BJ (cell line): ENCODE measurements at regions not wholly inside any gene's neighbourhood (a gene's known extent, or its start where the extent isn't known, plus 50 kb on each side); places are given as distances from the start of the nearest gene placed in this dataset.

Experiments used
- CTCF ChIA-PET: fragments of 350-600 bp; formaldehyde crosslinking; extraction: SDS; loops from one replicate; lab custom pipeline; 2021; ENCODE audit warnings: antibody characterized with exemption, inconsistent platforms; lab: Yijun Ruan, JAX
- POLR2A ChIA-PET: fragments of 300-600 bp; sonication (Branson Sonifier 250); formaldehyde crosslinking; extraction: SDS; loops from one replicate; lab custom pipeline; 2021; ENCODE audit warnings: antibody characterized with exemption; lab: Charles Lee
- DNase-seq: peaks from one replicate; pipeline ENCODE4 v3.0.0-alpha.2; 2011; ENCODE audit warnings: low read depth
- H3K27me3 ChIP-seq: 2 replicates; pipeline ENCODE4 v1.6.0; 2011; ENCODE audit warnings: low read length; ENCODE audit not compliant: control insufficient read depth, insufficient read depth
- H3K36me3 ChIP-seq: 2 replicates; pipeline ENCODE4 v1.5.1; 2011; ENCODE audit warnings: low read length; ENCODE audit not compliant: control insufficient read depth, insufficient read depth
- H3K4me3 ChIP-seq: 2 replicates; pipeline ENCODE4 v1.5.1; 2011; ENCODE audit warnings: low read depth, mild to moderate bottlenecking, control low read depth, low read length
- TF ChIP-seq, protein P1 (sequence below): IDR thresholded peaks from 2 replicates; pipeline ENCODE4 v1.5.1; 2011; ENCODE audit warnings: low read depth, mild to moderate bottlenecking, control low read depth, inconsistent platforms, low read length, moderate library complexity; ENCODE audit not compliant: insufficient read depth

DNA sequence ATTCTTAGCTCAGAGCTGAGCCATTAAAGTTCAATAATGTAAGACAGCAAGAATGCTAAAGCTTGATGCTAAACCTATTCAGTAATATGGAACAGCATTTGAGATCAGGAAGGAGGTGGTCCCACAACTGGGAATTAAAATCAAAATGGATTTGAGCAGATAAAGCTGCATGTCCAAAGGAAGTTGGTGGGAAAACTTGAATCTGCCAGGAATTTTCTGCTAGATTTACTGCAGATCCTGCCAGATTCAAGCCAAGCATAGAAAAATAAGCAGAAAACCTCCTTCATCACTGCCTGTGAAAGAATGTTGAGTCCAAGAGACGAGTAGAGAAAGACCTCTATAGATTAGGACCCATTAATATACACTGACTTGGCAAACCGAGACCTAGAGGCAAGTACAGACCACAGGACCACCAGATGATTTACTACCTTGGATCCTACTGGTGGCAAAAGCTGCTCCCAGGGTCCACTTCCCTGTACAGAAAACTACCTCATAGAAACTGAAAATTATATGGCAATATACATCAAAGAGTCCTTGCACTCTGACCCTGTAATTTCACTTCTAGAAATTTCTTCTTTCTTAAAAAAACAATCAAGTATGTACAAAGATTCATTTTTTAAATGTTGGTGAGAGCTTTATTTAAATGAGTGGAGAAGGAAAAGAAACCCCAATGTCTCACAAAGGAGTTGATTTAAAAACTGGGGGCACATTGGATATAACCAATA is 263.2 kb downstream of the DAD1 start:
- Histone ChIP-seq H3K4me3 (no peak overlapping the region), H3K27me3 (no peaks in the 10 kb centered on the region), H3K36me3 (no peaks in the 10 kb centered on the region)
- POLR2A ChIA-PET, result no interaction called here
- TF ChIP-seq, protein P1, sequence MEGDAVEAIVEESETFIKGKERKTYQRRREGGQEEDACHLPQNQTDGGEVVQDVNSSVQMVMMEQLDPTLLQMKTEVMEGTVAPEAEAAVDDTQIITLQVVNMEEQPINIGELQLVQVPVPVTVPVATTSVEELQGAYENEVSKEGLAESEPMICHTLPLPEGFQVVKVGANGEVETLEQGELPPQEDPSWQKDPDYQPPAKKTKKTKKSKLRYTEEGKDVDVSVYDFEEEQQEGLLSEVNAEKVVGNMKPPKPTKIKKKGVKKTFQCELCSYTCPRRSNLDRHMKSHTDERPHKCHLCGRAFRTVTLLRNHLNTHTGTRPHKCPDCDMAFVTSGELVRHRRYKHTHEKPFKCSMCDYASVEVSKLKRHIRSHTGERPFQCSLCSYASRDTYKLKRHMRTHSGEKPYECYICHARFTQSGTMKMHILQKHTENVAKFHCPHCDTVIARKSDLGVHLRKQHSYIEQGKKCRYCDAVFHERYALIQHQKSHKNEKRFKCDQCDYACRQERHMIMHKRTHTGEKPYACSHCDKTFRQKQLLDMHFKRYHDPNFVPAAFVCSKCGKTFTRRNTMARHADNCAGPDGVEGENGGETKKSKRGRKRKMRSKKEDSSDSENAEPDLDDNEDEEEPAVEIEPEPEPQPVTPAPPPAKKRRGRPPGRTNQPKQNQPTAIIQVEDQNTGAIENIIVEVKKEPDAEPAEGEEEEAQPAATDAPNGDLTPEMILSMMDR, result no peak
- CTCF ChIA-PET, result interaction anchor here (1.4 kb wide), 1 partner anchor 12 kb away, joined by 4 read pairs; no protein-coding TSS in a partner anchor
- no peak for DNase-seq

DNA sequence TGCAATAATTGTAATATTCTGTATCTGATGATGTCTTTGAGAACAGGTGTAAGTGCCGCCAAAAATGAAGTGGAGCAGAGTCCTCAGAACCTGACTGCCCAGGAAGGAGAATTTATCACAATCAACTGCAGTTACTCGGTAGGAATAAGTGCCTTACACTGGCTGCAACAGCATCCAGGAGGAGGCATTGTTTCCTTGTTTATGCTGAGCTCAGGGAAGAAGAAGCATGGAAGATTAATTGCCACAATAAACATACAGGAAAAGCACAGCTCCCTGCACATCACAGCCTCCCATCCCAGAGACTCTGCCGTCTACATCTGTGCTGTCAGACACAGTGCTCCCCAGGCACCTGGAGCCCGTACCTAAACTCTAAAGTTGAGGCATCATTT is 268.7 kb downstream of the DAD1 start:
- ChIA-PET CTCF (interaction anchor here (0.8 to 4.0 kb wide), 15 partner anchors 10 to 69 kb away, joined by 3 to 26 read pairs (median 6); no protein-coding TSS in a partner anchor), POLR2A (no interaction called here)
- DNase-seq, result no peak

DNA sequence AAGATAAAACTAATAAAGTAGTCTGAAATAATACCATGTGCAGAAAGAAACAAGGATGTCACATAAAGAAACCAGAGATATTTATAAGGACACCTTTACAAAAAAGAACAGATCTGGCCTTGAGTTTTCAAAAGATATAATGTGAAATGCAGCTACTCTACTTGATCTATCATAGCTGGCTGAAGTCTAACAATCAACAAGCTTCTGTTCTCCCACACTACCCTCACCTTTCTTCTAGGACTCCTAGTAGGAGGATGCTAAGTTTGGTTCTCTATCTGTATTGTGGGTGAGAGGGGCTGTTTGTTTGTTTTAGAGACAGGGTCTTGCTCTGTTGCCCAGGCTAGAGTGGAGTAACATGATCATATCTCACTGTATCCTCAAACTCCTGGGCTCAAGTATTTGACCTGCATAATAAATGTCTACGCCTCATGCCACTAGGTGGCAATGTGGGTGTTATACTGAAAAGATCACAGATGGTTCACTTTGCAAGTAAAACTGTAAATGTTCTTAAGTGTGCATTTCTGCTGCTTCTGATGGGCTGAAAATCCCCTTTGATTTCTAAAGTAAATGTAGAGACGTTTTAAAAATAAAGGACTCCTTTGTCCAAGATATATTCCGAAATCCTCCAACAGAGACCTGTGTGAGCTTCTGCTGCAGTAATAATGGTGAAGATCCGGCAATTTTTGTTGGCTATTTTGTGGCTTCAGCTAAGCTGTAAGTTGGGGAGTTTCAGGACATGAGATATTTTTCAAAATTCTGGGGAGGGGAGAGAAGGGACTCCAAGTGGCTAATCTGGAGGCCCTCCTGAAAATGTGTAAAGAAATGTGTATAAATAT is 269.3 kb downstream of the DAD1 start:
- no peak for DNase-seq
- no peaks in the 10 kb centered on the region; the same call in 1 of the 2 replicates for H3K27me3 ChIP-seq
- TF ChIP-seq, protein P1, result peak; percentile 71
- POLR2A ChIA-PET, result no interaction called here
- no peak overlapping the region for H3K4me3 ChIP-seq
- CTCF ChIA-PET, result interaction anchor here (0.8 to 4.0 kb wide), 20 partner anchors 8 to 154 kb away, joined by 3 to 26 read pairs (median 4); no protein-coding TSS in a partner anchor
- no peaks in the 10 kb centered on the region for H3K36me3 ChIP-seq

More for the DNA sequence above, 268.7 kb downstream of the DAD1 start:
- no peaks in the 10 kb centered on the region for H3K36me3 ChIP-seq
- no peak overlapping the region for H3K4me3 ChIP-seq
- no peaks in the 10 kb centered on the region; the same call in 1 of the 2 replicates for H3K27me3 ChIP-seq
- TF ChIP-seq, protein P1, result no peak

DNA sequence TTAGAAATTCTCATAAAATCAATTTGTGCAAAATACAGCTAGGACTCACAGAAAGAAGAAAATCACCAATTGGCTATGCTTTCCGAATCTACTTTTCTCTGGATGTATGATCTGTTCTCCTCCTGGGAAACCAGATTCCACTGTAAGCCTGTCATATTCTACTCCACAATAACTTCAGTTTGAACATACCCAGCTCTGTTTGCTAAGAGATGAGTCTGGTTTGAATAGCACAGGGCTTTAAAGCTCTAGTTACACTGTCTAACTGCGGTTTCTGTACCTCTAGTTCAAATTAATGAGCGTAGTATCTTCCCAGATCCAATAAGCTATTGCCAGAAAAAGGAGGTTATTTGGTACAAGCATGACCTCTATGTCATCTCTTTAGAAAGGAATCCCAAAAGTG is 270.1 kb downstream of the DAD1 start:
- H3K36me3 ChIP-seq, result no peaks in the 10 kb centered on the region
- no peak for DNase-seq
- H3K27me3 ChIP-seq, result no peaks in the 10 kb centered on the region; the same call in 1 of the 2 replicates
- no peak overlapping the region for H3K4me3 ChIP-seq
- ChIA-PET POLR2A (interaction anchor here (0.5 kb wide), 1 partner anchor 98 kb away, joined by 36 read pairs; no protein-coding TSS in a partner anchor), CTCF (interaction anchor here (0.9 to 4.0 kb wide), 15 partner anchors 8 to 154 kb away, joined by 3 to 26 read pairs (median 5); no protein-coding TSS in a partner anchor)
- TF ChIP-seq, protein P1, result no peak

DNA sequence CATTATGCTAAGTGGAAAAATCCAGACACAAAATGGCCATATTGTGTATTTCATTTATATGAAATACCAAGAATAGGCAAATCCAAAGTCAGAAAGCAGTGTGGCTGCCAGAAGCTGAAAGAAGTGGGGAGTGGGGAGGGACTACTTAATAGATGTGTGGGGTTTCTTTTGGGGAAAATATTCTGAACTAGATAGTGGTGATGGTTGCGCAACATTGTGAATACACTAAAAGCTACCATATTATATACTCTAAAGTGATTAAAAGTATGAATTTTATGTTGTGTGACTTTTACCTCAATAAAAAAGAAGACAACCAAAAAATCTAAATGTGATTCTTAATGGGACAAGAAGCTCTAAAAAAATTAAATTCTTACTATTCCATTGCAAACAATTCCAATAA is 272.6 kb downstream of the DAD1 start:
- POLR2A ChIA-PET, result no interaction called here
- TF ChIP-seq, protein P1, result no peak
- CTCF ChIA-PET, result interaction anchor here (1.0 kb wide), 1 partner anchor 59 kb away, joined by 4 read pairs; no protein-coding TSS in a partner anchor
- H3K36me3 ChIP-seq, result no peaks in the 10 kb centered on the region
- no peaks in the 10 kb centered on the region; the same call in none of the 2 replicates for H3K27me3 ChIP-seq
- H3K4me3 ChIP-seq, result no peak overlapping the region
- no peak for DNase-seq
